IMR-90 (cell line): ENCODE measurements at regions not wholly inside any gene's neighbourhood (a gene's known extent, or its start where the extent isn't known, plus 50 kb on each side); places are given as distances from the start of the nearest gene placed in this dataset.

Experiments
- ATAC-seq: fragments of 200-7000 bp; cut with Tn5 transposase; 2 replicates; pipeline ENCODE4 v1.9.1; 2020; ENCODE audit warnings: low read depth, mild to moderate bottlenecking, moderate library complexity
- BruUV-seq: library from RNA; stranded (reverse); fragments of 400-500 nt; replicated peaks from 2 replicates; lab custom pipeline; 2021; lab: Mats Ljungman, UMichigan
- CTCF ChIA-PET: fragments of 300-600 bp; formaldehyde crosslinking; extraction: SDS; loops from one replicate; lab custom pipeline; 2021; ENCODE audit warnings: antibody characterized with exemption; lab: Yijun Ruan, JAX
- POLR2A ChIA-PET: fragments of 300-600 bp; sonication (Branson Sonifier 250); formaldehyde crosslinking; loops from one replicate; lab custom pipeline; 2022; ENCODE audit warnings: antibody characterized with exemption; ENCODE audit not compliant: unreplicated experiment; lab: Charles Lee
- DNase-seq: peaks from one replicate; pipeline ENCODE4 v3.0.0; 2013
- H2AFZ ChIP-seq: replicated peaks from 2 replicates; pipeline ENCODE3; 2013; ENCODE audit warnings: low read length, mild to moderate bottlenecking; ENCODE audit not compliant: poor library complexity
- H2AK5ac ChIP-seq: 2 replicates; pipeline ENCODE4 v1.6.1; 2013; ENCODE audit warnings: low read depth, low read length, inconsistent platforms
- H2AK9ac ChIP-seq: replicated peaks from 2 replicates; pipeline ENCODE3; 2013; ENCODE audit warnings: mild to moderate bottlenecking, low read depth, low read length, moderate library complexity; ENCODE audit not compliant: poor library complexity
- H2BK120ac ChIP-seq: 2 replicates; pipeline ENCODE4 v1.6.1; 2013; ENCODE audit warnings: low read depth, low read length, inconsistent platforms
- H2BK15ac ChIP-seq: 3 replicates; pipeline ENCODE4 v1.6.1; 2013; ENCODE audit warnings: low read depth, low read length, inconsistent platforms
- H2BK20ac ChIP-seq: 2 replicates; pipeline ENCODE4 v1.6.1; 2013; ENCODE audit warnings: low read depth, mild to moderate bottlenecking, inconsistent platforms, low read length, moderate library complexity
- H2BK5ac ChIP-seq: 2 replicates; pipeline ENCODE4 v1.6.1; 2013; ENCODE audit warnings: mild to moderate bottlenecking, low read depth, low read length, inconsistent platforms; ENCODE audit not compliant: poor library complexity, severe bottlenecking
- H3K14ac ChIP-seq: replicated peaks from 2 replicates; pipeline ENCODE4 v1.6.1; 2013; ENCODE audit warnings: low read depth, low read length, inconsistent platforms
- H3K18ac ChIP-seq: 2 replicates; pipeline ENCODE4 v1.6.1; 2013; ENCODE audit warnings: low read depth, low read length, control low read depth
- H3K23ac ChIP-seq: 2 replicates; pipeline ENCODE4 v1.6.1; 2013; ENCODE audit warnings: low read depth, low read length, inconsistent platforms
- H3K27ac ChIP-seq: 2 replicates; pipeline ENCODE4 v1.5.1; 2013; ENCODE audit warnings: mild to moderate bottlenecking, control low read depth, low read length; ENCODE audit not compliant: insufficient read depth
- H3K27me3 ChIP-seq: 2 replicates; pipeline ENCODE4 v1.6.1; 2013; ENCODE audit warnings: low read length; ENCODE audit not compliant: control insufficient read depth, insufficient read depth
- H3K36me3 ChIP-seq: 2 replicates; pipeline ENCODE4 v1.6.1; 2013; ENCODE audit warnings: low read length, mixed read lengths; ENCODE audit not compliant: control insufficient read depth, insufficient read depth
- H3K4ac ChIP-seq: 2 replicates; pipeline ENCODE4 v1.6.1; 2013; ENCODE audit warnings: low read depth, low read length, inconsistent platforms
- H3K4me1 ChIP-seq: 2 replicates; pipeline ENCODE4 v1.6.1; 2013; ENCODE audit warnings: low read length, mixed read lengths; ENCODE audit not compliant: control insufficient read depth, insufficient read depth
- H3K4me2 ChIP-seq: 2 replicates; pipeline ENCODE4 v1.6.1; 2013; ENCODE audit warnings: low read depth, mild to moderate bottlenecking, control low read depth, low read length, moderate library complexity
- H3K4me3 ChIP-seq: 2 replicates; pipeline ENCODE4 v1.5.1; 2013; ENCODE audit warnings: low read depth, mild to moderate bottlenecking, control low read depth, low read length, moderate library complexity; ENCODE audit not compliant: insufficient read depth
- H3K56ac ChIP-seq: 2 replicates; pipeline ENCODE4 v1.6.1; 2013; ENCODE audit warnings: low read length, inconsistent platforms; ENCODE audit not compliant: insufficient read depth; ENCODE audit errors: extremely low read depth
- H3K79me1 ChIP-seq, 2 experiments: 2 replicates each; pipeline ENCODE4 v1.6.1; 2013; ENCODE audit warnings: low read length in 2 of 2, inconsistent platforms in 1 of 2, low read depth in 1 of 2
- H3K9ac ChIP-seq: 2 replicates; pipeline ENCODE4 v1.6.1; 2013; ENCODE audit warnings: low read depth, low read length, control low read depth
- H3K9me1 ChIP-seq: 2 replicates; pipeline ENCODE4 v1.6.1; 2013; ENCODE audit warnings: low read length, inconsistent platforms; ENCODE audit not compliant: insufficient read depth
- H3K9me3 ChIP-seq: 2 replicates; pipeline ENCODE4 v1.6.1; 2013; ENCODE audit warnings: low read length; ENCODE audit not compliant: control insufficient read depth, insufficient read depth
- H4K20me1 ChIP-seq: 2 replicates; pipeline ENCODE4 v1.6.1; 2013; ENCODE audit warnings: low read length, inconsistent platforms; ENCODE audit not compliant: insufficient read depth
- H4K5ac ChIP-seq: 2 replicates; pipeline ENCODE4 v1.6.1; 2013; ENCODE audit warnings: mild to moderate bottlenecking, low read depth, low read length, control low read depth
- H4K8ac ChIP-seq, 2 experiments: 2 replicates each; pipeline ENCODE4 v1.6.1; 2013; ENCODE audit warnings: low read depth in 2 of 2, low read length in 2 of 2, control low read depth in 1 of 2, inconsistent platforms in 1 of 2
- H4K91ac ChIP-seq: 2 replicates; pipeline ENCODE4 v1.6.1; 2013; ENCODE audit warnings: low read depth, low read length, inconsistent platforms; ENCODE audit not compliant: insufficient read depth
- BHLHE40 ChIP-seq: fragments of 150-350 bp; IDR thresholded peaks from 2 replicates; pipeline ENCODE4 v1.6.1; 2016; ENCODE audit warnings: mild to moderate bottlenecking, low read depth, low read length
- CEBPB ChIP-seq: IDR thresholded peaks from 2 replicates; pipeline ENCODE4 v1.6.1; 2012; ENCODE audit warnings: low read depth, low read length, improper control_type of control experiment
- CHD1 ChIP-seq: IDR thresholded peaks from 2 replicates; pipeline ENCODE4 v1.6.1; 2012; ENCODE audit warnings: low read depth, low read length, improper control_type of control experiment
- ELK1 ChIP-seq: fragments of 150-350 bp; IDR thresholded peaks from 2 replicates; pipeline ENCODE4 v1.6.1; 2016; ENCODE audit warnings: low read depth, mild to moderate bottlenecking, low read length, moderate library complexity, borderline replicate concordance
- MAFK ChIP-seq: IDR thresholded peaks from 2 replicates; pipeline ENCODE4 v1.6.1; 2012; ENCODE audit warnings: low read depth, low read length, improper control_type of control experiment
- MAZ ChIP-seq: IDR thresholded peaks from 2 replicates; pipeline ENCODE4 v1.6.1; 2012; ENCODE audit warnings: low read depth, mild to moderate bottlenecking, low read length, improper control_type of control experiment, moderate library complexity, borderline replicate concordance
- MXI1 ChIP-seq: IDR thresholded peaks from 2 replicates; pipeline ENCODE4 v1.6.1; 2012; ENCODE audit warnings: low read depth, mild to moderate bottlenecking, low read length, moderate library complexity, borderline replicate concordance
- NFE2L2 ChIP-seq: fragments of 150-350 bp; IDR thresholded peaks from 2 replicates; pipeline ENCODE4 v1.6.1; 2016; ENCODE audit warnings: low read depth, mild to moderate bottlenecking, low read length
- POLR2A ChIP-seq: IDR thresholded peaks from 2 replicates; pipeline ENCODE4 v1.6.1; 2012; ENCODE audit warnings: mild to moderate bottlenecking, low read depth, low read length
- RAD21 ChIP-seq: IDR thresholded peaks from 2 replicates; pipeline ENCODE4 v1.6.1; 2012; ENCODE audit warnings: low read length, improper control_type of control experiment
- RCOR1 ChIP-seq: IDR thresholded peaks from 2 replicates; pipeline ENCODE4 v1.6.1; 2012; ENCODE audit warnings: mild to moderate bottlenecking, low read length, improper control_type of control experiment; ENCODE audit not compliant: insufficient replicate concordance
- RFX5 ChIP-seq: IDR thresholded peaks from 2 replicates; pipeline ENCODE4 v1.8.0; 2012; ENCODE audit warnings: low read depth, mild to moderate bottlenecking, low read length, moderate library complexity
- SMC3 ChIP-seq: fragments of 150-350 bp; IDR thresholded peaks from 2 replicates; pipeline ENCODE4 v1.6.1; 2016; ENCODE audit warnings: low read depth, mild to moderate bottlenecking, antibody characterized with exemption, low read length, moderate library complexity
- USF2 ChIP-seq: fragments of 150-350 bp; IDR thresholded peaks from 2 replicates; pipeline ENCODE4 v1.6.1; 2017; ENCODE audit warnings: mild to moderate bottlenecking, antibody characterized with exemption, low read length, low read depth
- WGBS, 2 experiments: methylation state at CpG; one replicate each; pipeline versions ENCODE4 v1.1.5 to v1.1.7; 2013; ENCODE audit warnings: missing lambda C conversion rate in 2 of 2; ENCODE audit not compliant: insufficient read length in 1 of 2; ENCODE audit errors: extremely low coverage in 2 of 2; 5-methylcytosine and 5-hydroxymethylcytosine counted together
- dilution Hi-C: fragments of 300-500 bp; cut with HindIII; formaldehyde crosslinking; loops from one replicate; pipeline ENCODE4 v1.14.3; 2018; ENCODE audit warnings: low sequenced_read_pairs; ENCODE audit not compliant: unreplicated experiment
- in situ Hi-C: fragments of 300-500 bp; cut with MboI; formaldehyde crosslinking; loops from 3 replicates; pipeline ENCODE4 v1.14.3; 2019; ENCODE audit warnings: low sequenced_read_pairs, inconsistent platforms, mixed read lengths
- intact Hi-C: fragments of 100-400 bp; cut with micrococcal nuclease; formaldehyde crosslinking; loops from 2 replicates; pipeline ENCODE4 v1.10.0; 2022

DNA sequence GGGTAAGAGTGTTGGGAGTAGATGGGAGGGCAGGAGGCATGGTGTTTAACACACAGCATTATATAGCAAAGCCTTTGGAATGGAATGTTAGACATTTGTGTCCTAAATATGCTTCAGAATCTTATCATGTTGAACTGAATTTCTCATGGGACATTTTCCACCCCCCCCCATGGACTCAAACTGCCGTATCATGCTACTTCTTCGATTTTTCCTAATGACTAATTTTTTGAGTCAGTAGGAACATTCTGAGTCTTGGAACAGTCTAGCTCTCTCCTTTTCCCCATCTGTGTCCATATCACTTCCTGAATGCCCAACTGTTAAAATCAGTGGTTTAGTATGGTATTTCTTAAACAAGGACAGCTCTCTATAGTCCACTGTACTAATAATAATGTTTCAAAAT is 380.6 kb downstream of the TLE4 start:
- intact Hi-C loops: no loop called here
- Histone ChIP-seq H3K9me3 (no peaks in the 10 kb centered on the region), H4K91ac (no peak overlapping the region), H4K8ac (no peak overlapping the region), H2BK15ac (no peak overlapping the region), H4K5ac (no peak overlapping the region), H2AK9ac (no peak overlapping the region), H4K20me1 (no peaks in the 10 kb centered on the region), H3K4me2 (no peak overlapping the region), H3K9ac (no peak overlapping the region), H3K79me1 (no peaks in the 10 kb centered on the region), H3K27me3 (no peaks in the 10 kb centered on the region), H2AK5ac (no peak overlapping the region), H3K4me1 (no peaks in the 10 kb centered on the region), H2AFZ (no peak overlapping the region), H2BK5ac (no peak overlapping the region), H3K56ac (no peak overlapping the region), H2BK20ac (no peak overlapping the region), H3K4ac (no peak overlapping the region), H3K27ac (no peak overlapping the region), H2BK120ac (no peak overlapping the region), H3K23ac (no peak overlapping the region), H3K36me3 (no peaks in the 10 kb centered on the region), H3K9me1 (no peaks in the 10 kb centered on the region), H3K4me3 (no peak overlapping the region), H3K18ac (no peak overlapping the region), H3K14ac (no peak overlapping the region)
- dilution Hi-C loops: no loop called here
- in situ Hi-C loops: no loop called here
- no CpG with 5 or more reads among the region's 2 CpGs for WGBS, 2 experiments
- TF ChIP-seq ELK1 (no peak), CHD1 (no peak), MAFK (no peak), RFX5 (no peak), BHLHE40 (no peak), RCOR1 (no peak), CEBPB (no peak), NFE2L2 (no peak), SMC3 (no peak), MAZ (no peak), RAD21 (no peak), MXI1 (no peak), USF2 (no peak), POLR2A (no peak)
- POLR2A ChIA-PET: no interaction called here
- ATAC-seq: no peak; the same call in 1 of the 2 replicates
- BruUV-seq: no TSS peak
- peak; percentile 4 for DNase-seq
- CTCF ChIA-PET: no interaction called here
